LHCN-M2 (cell line): ENCODE measurements at regions not wholly inside any gene's neighbourhood (a gene's known extent, or its start where the extent isn't known, plus 50 kb on each side); places are given as distances from the start of the nearest gene placed in this dataset.

Experiments
- DNase-seq: peaks from one replicate; pipeline ENCODE4 v3.0.0-alpha.2; 2012; ENCODE audit warnings: low read depth

GRCh38 chr20:61042506-61043385 is 209.3 kb upstream of the CDH4 start:
- peak; percentile 2 for DNase-seq

GRCh38 chr20:61043681-61044080 is 208.4 kb upstream of the CDH4 start:
- no peak for DNase-seq

GRCh38 chr20:61044499-61044898 is 207.6 kb upstream of the CDH4 start:
- DNase-seq, result no peak

- no peak for DNase-seq
These were observed 207.0 kb upstream of the CDH4 start for GRCh38 chr20:61045091-61045490.

GRCh38 chr20:61045876-61046585 is 206.0 kb upstream of the CDH4 start:
- no peak for DNase-seq

GRCh38 chr20:61046721-61047351 is 205.2 kb upstream of the CDH4 start:
- DNase-seq, result no peak

GRCh38 chr20:61047515-61047914 is 204.5 kb upstream of the CDH4 start:
- no peak for DNase-seq

GRCh38 chr20:61048302-61048701 is 203.8 kb upstream of the CDH4 start:
- DNase-seq, result no peak

GRCh38 chr20:61049684-61050083 is 202.4 kb upstream of the CDH4 start:
- no peak for DNase-seq

GRCh38 chr20:61050336-61050890 is 201.6 kb upstream of the CDH4 start:
- no peak for DNase-seq

GRCh38 chr20:61052195-61052750 is 199.8 kb upstream of the CDH4 start:
- no peak for DNase-seq

- DNase-seq, result no peak
These were observed 199.2 kb upstream of the CDH4 start for GRCh38 chr20:61052776-61053442.

- no peak for DNase-seq
These were observed 198.6 kb upstream of the CDH4 start for GRCh38 chr20:61053487-61053886.

- DNase-seq, result no peak
These were observed 198.2 kb upstream of the CDH4 start for GRCh38 chr20:61053889-61054288.

GRCh38 chr20:61054411-61054810 is 197.7 kb upstream of the CDH4 start:
- DNase-seq, result no peak

- DNase-seq, result no peak
These were observed 196.7 kb upstream of the CDH4 start for GRCh38 chr20:61055180-61056010.

GRCh38 chr20:61056116-61056515 is 195.9 kb upstream of the CDH4 start:
- no peak for DNase-seq

- DNase-seq, result no peak
These were observed 195.2 kb upstream of the CDH4 start for GRCh38 chr20:61056627-61057442.

GRCh38 chr20:61057443-61058121 is 194.5 kb upstream of the CDH4 start:
- DNase-seq, result no peak
